ENCODE measurements at regions not wholly inside any gene's neighbourhood (a gene's known extent, or its start where the extent isn't known, plus 50 kb on each side); places are given as distances from the start of the nearest gene placed in this dataset.
"Not testable (repeated sequence)": the region's sequence is repeated elsewhere in the genome, so short reads cannot be mapped to it uniquely, and the experiment has no call there.

- Histone ChIP-seq H3K27ac (ENCODE audit: low read length) (no peak overlapping the region), H3K9me2 (replicated peaks; ENCODE audit: low read length) (no peaks in the 10 kb centered on the region), H3K4me3 (ENCODE audit: low read length) (no peak overlapping the region), H3F3A (ENCODE audit: low read length, unreplicated experiment) (no peaks in the 10 kb centered on the region), H3K9ac (ENCODE audit: low read length) (no peak overlapping the region), H3K27me3 (ENCODE audit: low read length) (no peaks in the 10 kb centered on the region), H4K20me1 (ENCODE audit: low read length) (no peaks in the 10 kb centered on the region), H3K4me2 (ENCODE audit: low read length) (no peak overlapping the region), H3K79me2 (ENCODE audit: low read length) (no peaks in the 10 kb centered on the region), H2AFZ (ENCODE audit: low read length) (no peak overlapping the region), H3K9me3 (ENCODE audit: low read length) (peaks cover 55% of the 10 kb centered on the region), H3K4me1 (ENCODE audit: insufficient read depth, low read length) (no peaks in the 10 kb centered on the region), H3K36me3 (ENCODE audit: low read depth, low read length) (no peaks in the 10 kb centered on the region; the same call in 1 of the 2 replicates)
- ATAC-seq (no peak), DNase-seq (no peak)
- ChIA-PET CTCF (no interaction called here), POLR2A (ENCODE audit: unreplicated experiment) (no interaction called here)
- no TSS peak for BruUV-seq (replicated peaks)
- TF ChIP-seq EZH2phosphoT487 (IDR thresholded peaks at IDR 0.05; ENCODE audit: borderline replicate concordance, low read length) (no peak), EZH2 (IDR thresholded peaks at IDR 0.05; ENCODE audit: low read length, unreplicated experiment) (no peak), CTCF (conservative IDR thresholded peaks at IDR 0.05; ENCODE audit: low read depth, low read length) (no peak)
- intact Hi-C loops (cut with micrococcal nuclease): no loop called here
Measured at GRCh38 chr2:89823556-89823955, 1132.1 kb downstream of the RPIA start.

GRCh38 chr2:89825034-89825433 lies 1133.6 kb downstream of the RPIA start:
- Histone ChIP-seq H3K4me3 (ENCODE audit: low read length) (no peak overlapping the region), H4K20me1 (ENCODE audit: low read length) (no peaks in the 10 kb centered on the region), H3K27ac (ENCODE audit: low read length) (no peak overlapping the region), H3K36me3 (ENCODE audit: low read depth, low read length) (no peaks in the 10 kb centered on the region; the same call in 1 of the 2 replicates), H3K4me2 (ENCODE audit: low read length) (no peak overlapping the region), H3F3A (ENCODE audit: low read length, unreplicated experiment) (no peaks in the 10 kb centered on the region), H3K9me3 (ENCODE audit: low read length) (peaks cover 42% of the 10 kb centered on the region), H3K9me2 (replicated peaks; ENCODE audit: low read length) (no peaks in the 10 kb centered on the region), H3K79me2 (ENCODE audit: low read length) (no peaks in the 10 kb centered on the region), H3K9ac (ENCODE audit: low read length) (no peak overlapping the region), H3K27me3 (ENCODE audit: low read length) (no peaks in the 10 kb centered on the region), H2AFZ (ENCODE audit: low read length) (no peak overlapping the region), H3K4me1 (ENCODE audit: insufficient read depth, low read length) (no peaks in the 10 kb centered on the region)
- ChIA-PET CTCF (no interaction called here), POLR2A (ENCODE audit: unreplicated experiment) (no interaction called here)
- no peak for TF ChIP-seq EZH2 (IDR thresholded peaks at IDR 0.05; ENCODE audit: low read length, unreplicated experiment)
- TF ChIP-seq CTCF (conservative IDR thresholded peaks at IDR 0.05; ENCODE audit: low read depth, low read length): no peak
- TF ChIP-seq EZH2phosphoT487 (IDR thresholded peaks at IDR 0.05; ENCODE audit: borderline replicate concordance, low read length): no peak
- ATAC-seq (no peak), DNase-seq (no peak)
- intact Hi-C loops (cut with micrococcal nuclease): no loop called here
- BruUV-seq (replicated peaks): no TSS peak

- H3K4me2 ChIP-seq (ENCODE audit: low read length); H3K4me1 ChIP-seq (ENCODE audit: insufficient read depth, low read length); BruUV-seq (replicated peaks); POLR2A ChIA-PET (ENCODE audit: unreplicated experiment); H3K36me3 ChIP-seq (ENCODE audit: low read depth, low read length); DNase-seq; H2AFZ ChIP-seq (ENCODE audit: low read length); intact Hi-C loops (cut with micrococcal nuclease); H3K27me3 ChIP-seq (ENCODE audit: low read length); H3F3A ChIP-seq (ENCODE audit: low read length, unreplicated experiment); H3K9me2 ChIP-seq (replicated peaks; ENCODE audit: low read length); H4K20me1 ChIP-seq (ENCODE audit: low read length); H3K27ac ChIP-seq (ENCODE audit: low read length); H3K9ac ChIP-seq (ENCODE audit: low read length); H3K4me3 ChIP-seq (ENCODE audit: low read length); CTCF ChIA-PET; ATAC-seq; H3K79me2 ChIP-seq (ENCODE audit: low read length): not testable (repeated sequence)
- H3K9me3 ChIP-seq (ENCODE audit: low read length): peaks cover 28% of the 10 kb centered on the region
Measured at GRCh38 chr2:89826741-89827140, 1135.3 kb downstream of the RPIA start.

GRCh38 chr2:89827829-89828228 lies 1136.4 kb downstream of the RPIA start:
- H3K36me3 ChIP-seq (ENCODE audit: low read depth, low read length); H3K4me3 ChIP-seq (ENCODE audit: low read length); H3K4me2 ChIP-seq (ENCODE audit: low read length); H3K27me3 ChIP-seq (ENCODE audit: low read length); ATAC-seq; BruUV-seq (replicated peaks); intact Hi-C loops (cut with micrococcal nuclease); H3K4me1 ChIP-seq (ENCODE audit: insufficient read depth, low read length); H3K9me2 ChIP-seq (replicated peaks; ENCODE audit: low read length); POLR2A ChIA-PET (ENCODE audit: unreplicated experiment); CTCF ChIA-PET; H3K9ac ChIP-seq (ENCODE audit: low read length); H3F3A ChIP-seq (ENCODE audit: low read length, unreplicated experiment); H3K27ac ChIP-seq (ENCODE audit: low read length); H2AFZ ChIP-seq (ENCODE audit: low read length); DNase-seq; H3K79me2 ChIP-seq (ENCODE audit: low read length); H4K20me1 ChIP-seq (ENCODE audit: low read length): not testable (repeated sequence)
- peaks cover 18% of the 10 kb centered on the region for H3K9me3 ChIP-seq (ENCODE audit: low read length)

- BruUV-seq (replicated peaks): not testable (repeated sequence)
Measured at GRCh38 chr2:89828416-89828815, 1136.9 kb downstream of the RPIA start.

More at GRCh38 chr2:89828416-89828815, 1136.9 kb downstream of the RPIA start:
- H3K4me1 ChIP-seq (ENCODE audit: insufficient read depth, low read length); H2AFZ ChIP-seq (ENCODE audit: low read length); H3K9me2 ChIP-seq (replicated peaks; ENCODE audit: low read length); DNase-seq; POLR2A ChIA-PET (ENCODE audit: unreplicated experiment); H3K36me3 ChIP-seq (ENCODE audit: low read depth, low read length); CTCF ChIA-PET; H3K79me2 ChIP-seq (ENCODE audit: low read length); ATAC-seq; intact Hi-C loops (cut with micrococcal nuclease); H3K27me3 ChIP-seq (ENCODE audit: low read length); H3K4me3 ChIP-seq (ENCODE audit: low read length); H3K9ac ChIP-seq (ENCODE audit: low read length); H3K27ac ChIP-seq (ENCODE audit: low read length); H3F3A ChIP-seq (ENCODE audit: low read length, unreplicated experiment); H3K4me2 ChIP-seq (ENCODE audit: low read length); H4K20me1 ChIP-seq (ENCODE audit: low read length): not testable (repeated sequence)
- peaks cover 13% of the 10 kb centered on the region for H3K9me3 ChIP-seq (ENCODE audit: low read length)

Data from PC-3 (cell line).